HepG2 (cell line): ENCODE measurements at regions not wholly inside any gene's neighbourhood (a gene's known extent, or its start where the extent isn't known, plus 50 kb on each side); places are given as distances from the start of the nearest gene placed in this dataset.

Experiments used
- ASH2L ChIP-seq: fragments of 300-600, 200-600 bp; sonication (generic); IDR thresholded peaks from 2 replicates; pipeline ENCODE4 v1.7.0; 2017; ENCODE audit warnings: low read depth, mild to moderate bottlenecking, moderate library complexity, mixed read lengths, low read length; ENCODE audit not compliant: insufficient read length
- HNRNPH1 ChIP-seq: fragments of 200-400 bp; formaldehyde crosslinking; optimal IDR thresholded peaks from 2 replicates; pipeline ENCODE3; 2017; ENCODE audit warnings: mild to moderate bottlenecking, low read depth, low read length
- KLF9 ChIP-seq: IDR thresholded peaks from 2 replicates; pipeline ENCODE4 v1.6.1; 2016; ENCODE audit warnings: low read depth
- PAWR ChIP-seq: sonication (generic); formaldehyde crosslinking; IDR thresholded peaks from 2 replicates; pipeline ENCODE4 v1.4.0; 2020; ENCODE audit warnings: missing genetic modification reagents, mild to moderate bottlenecking, borderline replicate concordance
- PBX3 ChIP-seq: sonication (generic); formaldehyde crosslinking; IDR thresholded peaks from 2 replicates; pipeline ENCODE4 v1.8.1; 2023; ENCODE audit warnings: missing genetic modification reagents, inconsistent platforms, borderline replicate concordance
- RFXANK ChIP-seq: IDR thresholded peaks from 2 replicates; pipeline ENCODE4 v1.6.1; 2016
- ZHX1 ChIP-seq: sonication (generic); formaldehyde crosslinking; IDR thresholded peaks from 2 replicates; pipeline ENCODE4 v1.8.1; 2022; ENCODE audit warnings: low read depth, mild to moderate bottlenecking, missing genetic modification reagents
- ZNF614 ChIP-seq: IDR thresholded peaks from 2 replicates; pipeline ENCODE4 v1.6.1; 2018; ENCODE audit warnings: missing biosample characterization, missing genetic modification reagents, inconsistent platforms, borderline replicate concordance
- ZNF7 ChIP-seq: IDR thresholded peaks from 2 replicates; pipeline ENCODE4 v1.6.1; 2016; ENCODE audit warnings: missing biosample characterization, missing genetic modification reagents
- ZSCAN5A ChIP-seq: sonication (generic); formaldehyde crosslinking; IDR thresholded peaks from 2 replicates; pipeline ENCODE4 v1.8.0; 2022; ENCODE audit warnings: mild to moderate bottlenecking, missing genetic modification reagents, borderline replicate concordance
- TF ChIP-seq, protein P1 (sequence below): sonication (generic); formaldehyde crosslinking; IDR thresholded peaks from 2 replicates; pipeline ENCODE4 v1.8.1; 2023; ENCODE audit warnings: mild to moderate bottlenecking, inconsistent platforms, moderate library complexity, missing genetic modification reagents, borderline replicate concordance
- TF ChIP-seq, protein P2 (sequence below): sonication (generic); formaldehyde crosslinking; IDR thresholded peaks from 2 replicates; pipeline ENCODE4 v1.5.0; 2020; ENCODE audit warnings: mild to moderate bottlenecking, missing genetic modification reagents
- TF ChIP-seq, protein P3 (sequence below): sonication (generic); formaldehyde crosslinking; IDR thresholded peaks from 2 replicates; pipeline ENCODE4 v1.8.1; 2023; ENCODE audit warnings: mild to moderate bottlenecking, missing genetic modification reagents, borderline replicate concordance
- TF ChIP-seq, protein P4 (sequence below): sonication (generic); formaldehyde crosslinking; IDR thresholded peaks from 2 replicates; pipeline ENCODE4 v1.9.0; 2021; ENCODE audit warnings: missing genetic modification reagents, mild to moderate bottlenecking, borderline replicate concordance

- TF ChIP-seq PBX3 (CRISPR knock-in tag) (no peak), HNRNPH1 (no peak), KLF9 (CRISPR knock-in tag) (no peak), PAWR (CRISPR knock-in tag) (no peak), RFXANK (CRISPR knock-in tag) (no peak), ASH2L (peak; percentile 70), ZHX1 (no peak), ZNF614 (CRISPR knock-in tag) (peak; percentile 41; the same call in 1 of the 2 replicates), ZSCAN5A (CRISPR knock-in tag) (no peak), ZNF7 (CRISPR knock-in tag) (no peak)
- TF ChIP-seq, protein P1, sequence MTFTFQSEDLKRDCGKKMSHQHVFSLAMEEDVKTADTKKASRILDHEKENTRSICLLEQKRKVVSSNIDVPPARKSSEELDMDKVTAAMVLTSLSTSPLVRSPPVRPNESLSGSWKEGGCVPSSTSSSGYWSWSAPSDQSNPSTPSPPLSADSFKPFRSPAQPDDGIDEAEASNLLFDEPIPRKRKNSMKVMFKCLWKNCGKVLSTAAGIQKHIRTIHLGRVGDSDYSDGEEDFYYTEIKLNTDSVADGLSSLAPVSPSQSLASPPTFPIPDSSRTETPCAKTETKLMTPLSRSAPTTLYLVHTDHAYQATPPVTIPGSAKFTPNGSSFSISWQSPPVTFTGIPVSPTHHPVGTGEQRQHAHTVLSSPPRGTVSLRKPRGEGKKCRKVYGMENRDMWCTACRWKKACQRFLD (CRISPR knock-in tag) = no peak
- TF ChIP-seq, protein P2, sequence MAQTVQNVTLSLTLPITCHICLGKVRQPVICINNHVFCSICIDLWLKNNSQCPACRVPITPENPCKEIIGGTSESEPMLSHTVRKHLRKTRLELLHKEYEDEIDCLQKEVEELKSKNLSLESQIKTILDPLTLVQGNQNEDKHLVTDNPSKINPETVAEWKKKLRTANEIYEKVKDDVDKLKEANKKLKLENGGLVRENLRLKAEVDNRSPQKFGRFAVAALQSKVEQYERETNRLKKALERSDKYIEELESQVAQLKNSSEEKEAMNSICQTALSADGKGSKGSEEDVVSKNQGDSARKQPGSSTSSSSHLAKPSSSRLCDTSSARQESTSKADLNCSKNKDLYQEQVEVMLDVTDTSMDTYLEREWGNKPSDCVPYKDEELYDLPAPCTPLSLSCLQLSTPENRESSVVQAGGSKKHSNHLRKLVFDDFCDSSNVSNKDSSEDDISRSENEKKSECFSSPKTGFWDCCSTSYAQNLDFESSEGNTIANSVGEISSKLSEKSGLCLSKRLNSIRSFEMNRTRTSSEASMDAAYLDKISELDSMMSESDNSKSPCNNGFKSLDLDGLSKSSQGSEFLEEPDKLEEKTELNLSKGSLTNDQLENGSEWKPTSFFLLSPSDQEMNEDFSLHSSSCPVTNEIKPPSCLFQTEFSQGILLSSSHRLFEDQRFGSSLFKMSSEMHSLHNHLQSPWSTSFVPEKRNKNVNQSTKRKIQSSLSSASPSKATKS (CRISPR knock-in tag) = no peak
- TF ChIP-seq, protein P3, sequence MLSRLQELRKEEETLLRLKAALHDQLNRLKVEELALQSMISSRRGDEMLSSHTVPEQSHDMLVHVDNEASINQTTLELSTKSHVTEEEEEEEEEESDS (CRISPR knock-in tag) = no peak
- TF ChIP-seq, protein P4, sequence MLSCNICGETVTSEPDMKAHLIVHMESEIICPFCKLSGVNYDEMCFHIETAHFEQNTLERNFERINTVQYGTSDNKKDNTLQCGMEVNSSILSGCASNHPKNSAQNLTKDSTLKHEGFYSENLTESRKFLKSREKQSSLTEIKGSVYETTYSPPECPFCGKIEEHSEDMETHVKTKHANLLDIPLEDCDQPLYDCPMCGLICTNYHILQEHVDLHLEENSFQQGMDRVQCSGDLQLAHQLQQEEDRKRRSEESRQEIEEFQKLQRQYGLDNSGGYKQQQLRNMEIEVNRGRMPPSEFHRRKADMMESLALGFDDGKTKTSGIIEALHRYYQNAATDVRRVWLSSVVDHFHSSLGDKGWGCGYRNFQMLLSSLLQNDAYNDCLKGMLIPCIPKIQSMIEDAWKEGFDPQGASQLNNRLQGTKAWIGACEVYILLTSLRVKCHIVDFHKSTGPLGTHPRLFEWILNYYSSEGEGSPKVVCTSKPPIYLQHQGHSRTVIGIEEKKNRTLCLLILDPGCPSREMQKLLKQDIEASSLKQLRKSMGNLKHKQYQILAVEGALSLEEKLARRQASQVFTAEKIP (CRISPR knock-in tag) = no peak
These were observed 611.2 kb downstream of the NR2F1-AS1 start (continued) for GRCh38 chr5:92969781-92970237.
